ENCODE measurements at regions not wholly inside any gene's neighbourhood (a gene's known extent, or its start where the extent isn't known, plus 50 kb on each side); places are given as distances from the start of the nearest gene placed in this dataset.

GRCh38 chr9:111195766-111196165 is 134.3 kb downstream of the OR2K2 start:
- H3K4me1 ChIP-seq (ENCODE audit: control insufficient read depth, insufficient read depth, low read length), result peaks cover 5% of the 10 kb centered on the region
- no peak overlapping the region for H3K4me3 ChIP-seq (ENCODE audit: low read depth, low read length)
- H3K9me3 ChIP-seq (ENCODE audit: control insufficient read depth, insufficient read depth, low read length), result no peaks in the 10 kb centered on the region
- H3K9ac ChIP-seq (ENCODE audit: low read depth, low read length), result no peak overlapping the region
- no peaks in the 10 kb centered on the region for H3K27me3 ChIP-seq (ENCODE audit: control insufficient read depth, insufficient read depth, low read length)
- H3K27ac ChIP-seq (ENCODE audit: low read depth, low read length), result no peak overlapping the region
- no peaks in the 10 kb centered on the region for H3K36me3 ChIP-seq (ENCODE audit: control insufficient read depth, insufficient read depth, low read length)

- Histone ChIP-seq H3K27me3 (ENCODE audit: control insufficient read depth, insufficient read depth, low read length) (no peaks in the 10 kb centered on the region), H3K4me1 (ENCODE audit: control insufficient read depth, insufficient read depth, low read length) (peaks cover 5% of the 10 kb centered on the region), H3K27ac (ENCODE audit: low read depth, low read length) (no peak overlapping the region), H3K36me3 (ENCODE audit: control insufficient read depth, insufficient read depth, low read length) (no peaks in the 10 kb centered on the region), H3K4me3 (ENCODE audit: low read depth, low read length) (no peak overlapping the region), H3K9ac (ENCODE audit: low read depth, low read length) (no peak overlapping the region), H3K9me3 (ENCODE audit: control insufficient read depth, insufficient read depth, low read length) (no peaks in the 10 kb centered on the region)
Measured at GRCh38 chr9:111193095-111193494, 136.9 kb downstream of the OR2K2 start.

- Histone ChIP-seq H3K4me3 (ENCODE audit: low read depth, low read length) (no peak overlapping the region), H3K4me1 (ENCODE audit: control insufficient read depth, insufficient read depth, low read length) (peaks cover 5% of the 10 kb centered on the region), H3K9me3 (ENCODE audit: control insufficient read depth, insufficient read depth, low read length) (no peaks in the 10 kb centered on the region), H3K27me3 (ENCODE audit: control insufficient read depth, insufficient read depth, low read length) (no peaks in the 10 kb centered on the region), H3K9ac (ENCODE audit: low read depth, low read length) (no peak overlapping the region), H3K36me3 (ENCODE audit: control insufficient read depth, insufficient read depth, low read length) (no peaks in the 10 kb centered on the region), H3K27ac (ENCODE audit: low read depth, low read length) (no peak overlapping the region)
Measured at GRCh38 chr9:111192650-111193049, 137.4 kb downstream of the OR2K2 start.

- Histone ChIP-seq H3K27me3 (ENCODE audit: control insufficient read depth, insufficient read depth, low read length) (no peaks in the 10 kb centered on the region), H3K27ac (ENCODE audit: low read depth, low read length) (no peak overlapping the region), H3K9ac (ENCODE audit: low read depth, low read length) (no peak overlapping the region), H3K36me3 (ENCODE audit: control insufficient read depth, insufficient read depth, low read length) (no peaks in the 10 kb centered on the region), H3K4me3 (ENCODE audit: low read depth, low read length) (no peak overlapping the region), H3K9me3 (ENCODE audit: control insufficient read depth, insufficient read depth, low read length) (no peaks in the 10 kb centered on the region), H3K4me1 (ENCODE audit: control insufficient read depth, insufficient read depth, low read length) (peaks cover 5% of the 10 kb centered on the region)
Measured at GRCh38 chr9:111190347-111190746, 139.7 kb downstream of the OR2K2 start.

- Histone ChIP-seq H3K4me3 (ENCODE audit: low read depth, low read length) (no peak overlapping the region), H3K9ac (ENCODE audit: low read depth, low read length) (no peak overlapping the region), H3K27me3 (ENCODE audit: control insufficient read depth, insufficient read depth, low read length) (no peaks in the 10 kb centered on the region), H3K27ac (ENCODE audit: low read depth, low read length) (no peak overlapping the region), H3K4me1 (ENCODE audit: control insufficient read depth, insufficient read depth, low read length) (no peaks in the 10 kb centered on the region), H3K36me3 (ENCODE audit: control insufficient read depth, insufficient read depth, low read length) (no peaks in the 10 kb centered on the region), H3K9me3 (ENCODE audit: control insufficient read depth, insufficient read depth, low read length) (no peaks in the 10 kb centered on the region)
Measured at GRCh38 chr9:111187376-111187775, 142.6 kb downstream of the OR2K2 start.

- Histone ChIP-seq H3K9ac (ENCODE audit: low read depth, low read length) (no peak overlapping the region), H3K27ac (ENCODE audit: low read depth, low read length) (no peak overlapping the region), H3K4me3 (ENCODE audit: low read depth, low read length) (no peak overlapping the region), H3K9me3 (ENCODE audit: control insufficient read depth, insufficient read depth, low read length) (no peaks in the 10 kb centered on the region), H3K4me1 (ENCODE audit: control insufficient read depth, insufficient read depth, low read length) (no peaks in the 10 kb centered on the region), H3K27me3 (ENCODE audit: control insufficient read depth, insufficient read depth, low read length) (no peaks in the 10 kb centered on the region), H3K36me3 (ENCODE audit: control insufficient read depth, insufficient read depth, low read length) (no peaks in the 10 kb centered on the region)
Measured at GRCh38 chr9:111186021-111186530, 143.9 kb downstream of the OR2K2 start.

GRCh38 chr9:111180811-111181210 is 142.5 kb upstream of the LPAR1 start:
- Histone ChIP-seq H3K4me1 (ENCODE audit: control insufficient read depth, insufficient read depth, low read length) (peaks cover 10% of the 10 kb centered on the region; the same call in 1 of the 2 replicates), H3K36me3 (ENCODE audit: control insufficient read depth, insufficient read depth, low read length) (no peaks in the 10 kb centered on the region), H3K4me3 (ENCODE audit: low read depth, low read length) (no peak overlapping the region), H3K9ac (ENCODE audit: low read depth, low read length) (no peak overlapping the region), H3K27ac (ENCODE audit: low read depth, low read length) (no peak overlapping the region), H3K9me3 (ENCODE audit: control insufficient read depth, insufficient read depth, low read length) (no peaks in the 10 kb centered on the region), H3K27me3 (ENCODE audit: control insufficient read depth, insufficient read depth, low read length) (no peaks in the 10 kb centered on the region)

- no peak overlapping the region for H3K9ac ChIP-seq (ENCODE audit: low read depth, low read length)
- no peaks in the 10 kb centered on the region for H3K36me3 ChIP-seq (ENCODE audit: control insufficient read depth, insufficient read depth, low read length)
- no peak overlapping the region for H3K27ac ChIP-seq (ENCODE audit: low read depth, low read length)
- no peak overlapping the region for H3K4me3 ChIP-seq (ENCODE audit: low read depth, low read length)
- no peaks in the 10 kb centered on the region for H3K9me3 ChIP-seq (ENCODE audit: control insufficient read depth, insufficient read depth, low read length)
- H3K27me3 ChIP-seq (ENCODE audit: control insufficient read depth, insufficient read depth, low read length), result no peaks in the 10 kb centered on the region
- peaks cover 10% of the 10 kb centered on the region; the same call in 1 of the 2 replicates for H3K4me1 ChIP-seq (ENCODE audit: control insufficient read depth, insufficient read depth, low read length)
Measured at GRCh38 chr9:111179577-111179976, 141.3 kb upstream of the LPAR1 start.

GRCh38 chr9:111178331-111179055 is 140.2 kb upstream of the LPAR1 start:
- Histone ChIP-seq H3K9me3 (ENCODE audit: control insufficient read depth, insufficient read depth, low read length) (no peaks in the 10 kb centered on the region), H3K36me3 (ENCODE audit: control insufficient read depth, insufficient read depth, low read length) (no peaks in the 10 kb centered on the region), H3K27me3 (ENCODE audit: control insufficient read depth, insufficient read depth, low read length) (no peaks in the 10 kb centered on the region), H3K27ac (ENCODE audit: low read depth, low read length) (no peak overlapping the region), H3K4me3 (ENCODE audit: low read depth, low read length) (no peak overlapping the region), H3K4me1 (ENCODE audit: control insufficient read depth, insufficient read depth, low read length) (peaks cover 10% of the 10 kb centered on the region; the same call in 1 of the 2 replicates), H3K9ac (ENCODE audit: low read depth, low read length) (no peak overlapping the region)

GRCh38 chr9:111176511-111176910 is 138.2 kb upstream of the LPAR1 start:
- Histone ChIP-seq H3K36me3 (ENCODE audit: control insufficient read depth, insufficient read depth, low read length) (no peaks in the 10 kb centered on the region), H3K9ac (ENCODE audit: low read depth, low read length) (no peak overlapping the region), H3K27me3 (ENCODE audit: control insufficient read depth, insufficient read depth, low read length) (no peaks in the 10 kb centered on the region), H3K9me3 (ENCODE audit: control insufficient read depth, insufficient read depth, low read length) (no peaks in the 10 kb centered on the region), H3K4me1 (ENCODE audit: control insufficient read depth, insufficient read depth, low read length) (peaks cover 10% of the 10 kb centered on the region; the same call in 1 of the 2 replicates), H3K27ac (ENCODE audit: low read depth, low read length) (no peak overlapping the region), H3K4me3 (ENCODE audit: low read depth, low read length) (no peak overlapping the region)

- Histone ChIP-seq H3K27ac (ENCODE audit: low read depth, low read length) (no peak overlapping the region), H3K4me3 (ENCODE audit: low read depth, low read length) (no peak overlapping the region), H3K27me3 (ENCODE audit: control insufficient read depth, insufficient read depth, low read length) (no peaks in the 10 kb centered on the region), H3K4me1 (ENCODE audit: control insufficient read depth, insufficient read depth, low read length) (peaks cover 10% of the 10 kb centered on the region; the same call in 1 of the 2 replicates), H3K36me3 (ENCODE audit: control insufficient read depth, insufficient read depth, low read length) (no peaks in the 10 kb centered on the region), H3K9ac (ENCODE audit: low read depth, low read length) (no peak overlapping the region), H3K9me3 (ENCODE audit: control insufficient read depth, insufficient read depth, low read length) (no peaks in the 10 kb centered on the region)
Measured at GRCh38 chr9:111175350-111175749, 137.1 kb upstream of the LPAR1 start.

All from HUES48 (cell line).